ENCODE measurements at regions not wholly inside any gene's neighbourhood (a gene's known extent, or its start where the extent isn't known, plus 50 kb on each side); places are given as distances from the start of the nearest gene placed in this dataset.

GRCh38 chr6:134739299-134740026 lies 210.4 kb downstream of the ALDH8A1 start:
- DNase-seq (ENCODE audit: low spot score), result no peak

- DNase-seq (ENCODE audit: low spot score), result no peak
Measured at GRCh38 chr6:134738211-134738885, 211.6 kb downstream of the ALDH8A1 start.

GRCh38 chr6:134735461-134735860 lies 214.4 kb downstream of the ALDH8A1 start:
- no peak for DNase-seq (ENCODE audit: low spot score)

GRCh38 chr6:134734312-134734869 lies 215.5 kb downstream of the ALDH8A1 start:
- no peak for DNase-seq (ENCODE audit: low spot score)

- no peak for DNase-seq (ENCODE audit: low spot score)
Measured at GRCh38 chr6:134733801-134734200, 216.1 kb downstream of the ALDH8A1 start.

GRCh38 chr6:134732763-134733162 lies 217.1 kb downstream of the ALDH8A1 start:
- no peak for DNase-seq (ENCODE audit: low spot score)

- no peak for DNase-seq (ENCODE audit: low spot score)
Measured at GRCh38 chr6:134731615-134732014, 218.3 kb downstream of the ALDH8A1 start.

- DNase-seq (ENCODE audit: low spot score), result no peak
Measured at GRCh38 chr6:134730013-134730412, 219.9 kb downstream of the ALDH8A1 start.

- no peak for DNase-seq (ENCODE audit: low spot score)
Measured at GRCh38 chr6:134729561-134729960, 220.3 kb downstream of the ALDH8A1 start.

GRCh38 chr6:134727081-134727480 lies 222.8 kb downstream of the ALDH8A1 start:
- DNase-seq (ENCODE audit: low spot score), result no peak

GRCh38 chr6:134725590-134725989 lies 224.3 kb downstream of the ALDH8A1 start:
- no peak for DNase-seq (ENCODE audit: low spot score)

GRCh38 chr6:134724771-134725340 lies 225.0 kb downstream of the ALDH8A1 start:
- DNase-seq (ENCODE audit: low spot score), result no peak

GRCh38 chr6:134723081-134723871 lies 226.6 kb downstream of the ALDH8A1 start:
- DNase-seq (ENCODE audit: low spot score), result no peak

- no peak for DNase-seq (ENCODE audit: low spot score)
Measured at GRCh38 chr6:134722200-134722870, 227.6 kb downstream of the ALDH8A1 start.

- no peak for DNase-seq (ENCODE audit: low spot score)
Measured at GRCh38 chr6:134721060-134721405, 228.9 kb downstream of the ALDH8A1 start.

GRCh38 chr6:134720353-134721059 lies 229.4 kb downstream of the ALDH8A1 start:
- no peak for DNase-seq (ENCODE audit: low spot score)

GRCh38 chr6:134719911-134720310 lies 230.0 kb downstream of the ALDH8A1 start:
- DNase-seq (ENCODE audit: low spot score), result no peak

GRCh38 chr6:134719286-134719685 lies 230.6 kb downstream of the ALDH8A1 start:
- no peak for DNase-seq (ENCODE audit: low spot score)

GRCh38 chr6:134714679-134715078 lies 235.2 kb downstream of the ALDH8A1 start:
- DNase-seq (ENCODE audit: low spot score), result no peak

- DNase-seq (ENCODE audit: low spot score), result no peak
Measured at GRCh38 chr6:134714113-134714512, 235.8 kb downstream of the ALDH8A1 start.

- DNase-seq (ENCODE audit: low spot score), result no peak
Measured at GRCh38 chr6:134712311-134712710, 237.6 kb downstream of the ALDH8A1 start.
